Kidney tubule cell (primary cell): ENCODE measurements at regions not wholly inside any gene's neighbourhood (a gene's known extent, or its start where the extent isn't known, plus 50 kb on each side); places are given as distances from the start of the nearest gene placed in this dataset.
A peak's percentile ranks its signal among the peaks of the same experiment; 100 is the strongest.

Source experiments
- DNase-seq: peaks from one replicate; pipeline ENCODE4 v3.0.0-alpha.2; 2018; ENCODE audit warnings: low spot score

GRCh38 chr18:78364388-78364960 lies 615.1 kb upstream of the SALL3 start:
- no peak for DNase-seq

- DNase-seq = no peak
Observed at GRCh38 chr18:78367996-78368395, 611.6 kb upstream of the SALL3 start.

- no peak for DNase-seq
Observed at GRCh38 chr18:78368726-78369125, 610.9 kb upstream of the SALL3 start.

GRCh38 chr18:78376046-78376445 lies 603.6 kb upstream of the SALL3 start:
- DNase-seq = no peak

GRCh38 chr18:78378403-78378802 lies 601.2 kb upstream of the SALL3 start:
- DNase-seq = no peak

- DNase-seq = no peak
Observed at GRCh38 chr18:78378983-78379382, 600.6 kb upstream of the SALL3 start.

- DNase-seq = peak; percentile 45
Observed at GRCh38 chr18:78390348-78390951, 589.2 kb upstream of the SALL3 start.

- DNase-seq = no peak
Observed at GRCh38 chr18:78390952-78391348, 588.7 kb upstream of the SALL3 start.

GRCh38 chr18:78393086-78393862 lies 586.3 kb upstream of the SALL3 start:
- DNase-seq = no peak

GRCh38 chr18:78396077-78396476 lies 583.5 kb upstream of the SALL3 start:
- DNase-seq = no peak

- DNase-seq = no peak
Observed at GRCh38 chr18:78396756-78397155, 582.9 kb upstream of the SALL3 start.

- DNase-seq = no peak
Observed at GRCh38 chr18:78399992-78400503, 579.6 kb upstream of the SALL3 start.

- no peak for DNase-seq
Observed at GRCh38 chr18:78402440-78402839, 577.2 kb upstream of the SALL3 start.

- DNase-seq = no peak
Observed at GRCh38 chr18:78402966-78403365, 576.7 kb upstream of the SALL3 start.

GRCh38 chr18:78403371-78403770 lies 576.2 kb upstream of the SALL3 start:
- DNase-seq = no peak

- DNase-seq = no peak
Observed at GRCh38 chr18:78405763-78406162, 573.9 kb upstream of the SALL3 start.

- DNase-seq = peak; percentile 9
Observed at GRCh38 chr18:78406743-78407465, 572.7 kb upstream of the SALL3 start.

- peak; percentile 27 for DNase-seq
Observed at GRCh38 chr18:78407466-78407844, 572.2 kb upstream of the SALL3 start.

- no peak for DNase-seq
Observed at GRCh38 chr18:78408623-78409022, 571.0 kb upstream of the SALL3 start.

GRCh38 chr18:78410094-78410786 lies 569.4 kb upstream of the SALL3 start:
- DNase-seq = no peak

- no peak for DNase-seq
Observed at GRCh38 chr18:78411539-78411938, 568.1 kb upstream of the SALL3 start.

- DNase-seq = no peak
Observed at GRCh38 chr18:78414302-78414701, 565.3 kb upstream of the SALL3 start.
